Right lobe of liver (tissue), 6 donors: ENCODE measurements at regions not wholly inside any gene's neighbourhood (a gene's known extent, or its start where the extent isn't known, plus 50 kb on each side); places are given as distances from the start of the nearest gene placed in this dataset.

Experiments used
- ATAC-seq, 4 donors: fragments of 200-7000 bp; cut with Tn5 transposase; one replicate each; pipeline ENCODE4 v1.9.1; 2020; ENCODE audit warnings: mild to moderate bottlenecking in 4 of 4, moderate library complexity in 4 of 4
- DNase-seq, 3 donors: peaks; one replicate each; pipeline ENCODE4 v3.0.0-alpha.2; 2020
- H3K27ac ChIP-seq, 3 donors: fragments of 200-600 bp; one replicate each; pipeline ENCODE4 v1.8.0; 2022
- H3K27me3 ChIP-seq, 2 donors: fragments of 200-600 bp; one replicate each; pipeline ENCODE4 v1.8.0; 2022
- H3K36me3 ChIP-seq, 4 donors: fragments of 200-600 bp; sonication (generic) in 1 of 4; one replicate each; pipeline versions ENCODE4 v1.5.1 to v1.8.0; 2017 to 2022; ENCODE audit warnings: control low read depth in 1 of 4
- H3K4me1 ChIP-seq, 4 donors: fragments of 200-600 bp; sonication (generic) in 1 of 4; one replicate each; pipeline versions ENCODE4 v1.5.1 to v1.8.0; 2017 to 2022; ENCODE audit warnings: control low read depth in 1 of 4
- H3K4me3 ChIP-seq, 3 donors: fragments of 200-600 bp; one replicate each; pipeline ENCODE4 v1.8.0; 2022
- H3K9me3 ChIP-seq, 4 donors: fragments of 200-600 bp; sonication (generic) in 1 of 4; one replicate each; pipeline versions ENCODE4 v1.5.1 to v1.8.0; 2017 to 2022; ENCODE audit warnings: control low read depth in 1 of 4
- POLR2A ChIP-seq: fragments of 450-650 bp; IDR thresholded peaks from one replicate; pipeline ENCODE4 v1.6.1; 2017; ENCODE audit warnings: antibody characterized with exemption, mild to moderate bottlenecking
- WGBS: methylation state at CpG from one replicate; pipeline ENCODE4 v1.1.6; 2018; ENCODE audit warnings: low coverage, low lambda C conversion rate; ENCODE audit not compliant: insufficient coverage; ENCODE audit errors: missing lambda C conversion rate; 5-methylcytosine and 5-hydroxymethylcytosine counted together
- intact Hi-C, 2 donors: fragments of 100-400 bp; cut with DNase I; formaldehyde crosslinking; loops; one replicate each; pipeline versions ENCODE4 v1.11.2 to v1.14.1; 2022
- TF ChIP-seq, protein P1 (sequence below), 4 donors: fragments of 200-600 bp in 3 of 4; fragments of 450-650 bp in 1 of 4; IDR thresholded peaks; one replicate each; pipeline versions ENCODE4 v1.5.1 to v1.8.0; 2016 to 2022; ENCODE audit warnings: antibody characterized with exemption in 4 of 4, mild to moderate bottlenecking in 2 of 4
- donor health status: DM: no; HTN: yes; CAD: no.
- donor health status: DM: no; HTN: no; CAD: no.
- donor health status: DM: no; HTN: no; CAD: no.
- donor health status: DM: no; HTN: yes; CAD: no.
- donor health status: DM: no; HTN: yes; CAD: no.

DNA sequence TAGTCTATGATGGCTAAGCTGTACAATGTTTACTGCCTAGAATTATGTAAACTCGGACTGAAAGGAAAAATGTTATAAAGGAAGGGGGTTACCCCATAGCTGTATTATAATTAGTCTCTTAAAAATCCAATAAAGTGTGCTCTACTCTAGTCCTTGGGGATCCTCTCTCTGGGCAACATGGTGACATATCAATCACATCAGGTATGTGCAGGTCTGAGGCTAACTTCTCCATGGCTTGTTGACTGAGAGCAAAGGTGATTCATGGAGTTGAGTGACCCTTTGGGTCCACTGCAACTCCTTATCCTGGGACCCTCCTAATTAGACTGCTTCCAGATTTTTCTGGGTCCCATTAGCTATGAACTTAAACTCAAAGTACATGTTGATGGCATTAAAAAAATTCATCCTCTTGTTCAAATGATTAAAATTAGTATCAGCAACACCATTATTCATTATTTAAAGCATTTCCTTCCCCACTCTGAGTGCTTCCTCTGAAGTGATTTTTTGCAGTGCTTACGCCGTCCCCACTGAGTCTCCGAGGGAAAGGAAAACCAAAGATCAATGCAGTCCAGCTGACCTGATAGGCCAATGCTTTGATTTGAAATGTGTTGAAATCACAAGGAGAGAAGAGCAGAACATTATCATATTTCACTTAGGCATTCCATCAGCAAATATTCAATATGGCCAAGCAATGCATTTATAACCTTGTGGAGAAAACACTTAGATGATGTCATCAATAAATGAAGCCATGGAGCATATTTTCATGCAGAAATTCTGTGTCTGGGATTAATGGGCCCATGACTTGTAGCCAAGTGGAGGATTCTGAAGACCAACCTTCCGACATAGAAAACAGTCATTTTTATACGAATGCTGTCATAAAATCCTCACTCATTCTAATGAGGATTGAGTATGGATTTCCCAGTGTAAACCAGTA is 161.7 kb upstream of the CRBN start:
- Histone ChIP-seq H3K27me3 (no peaks in the 10 kb centered on the region), H3K4me1 (no peaks in the 10 kb centered on the region), H3K4me3 (no peak overlapping the region), H3K27ac (no peak overlapping the region), H3K9me3 (no peaks in the 10 kb centered on the region), H3K36me3 (no peaks in the 10 kb centered on the region)
- DNase-seq = no peak
- intact Hi-C loops = no loop called here
- TF ChIP-seq POLR2A = no peak
- TF ChIP-seq, protein P1, sequence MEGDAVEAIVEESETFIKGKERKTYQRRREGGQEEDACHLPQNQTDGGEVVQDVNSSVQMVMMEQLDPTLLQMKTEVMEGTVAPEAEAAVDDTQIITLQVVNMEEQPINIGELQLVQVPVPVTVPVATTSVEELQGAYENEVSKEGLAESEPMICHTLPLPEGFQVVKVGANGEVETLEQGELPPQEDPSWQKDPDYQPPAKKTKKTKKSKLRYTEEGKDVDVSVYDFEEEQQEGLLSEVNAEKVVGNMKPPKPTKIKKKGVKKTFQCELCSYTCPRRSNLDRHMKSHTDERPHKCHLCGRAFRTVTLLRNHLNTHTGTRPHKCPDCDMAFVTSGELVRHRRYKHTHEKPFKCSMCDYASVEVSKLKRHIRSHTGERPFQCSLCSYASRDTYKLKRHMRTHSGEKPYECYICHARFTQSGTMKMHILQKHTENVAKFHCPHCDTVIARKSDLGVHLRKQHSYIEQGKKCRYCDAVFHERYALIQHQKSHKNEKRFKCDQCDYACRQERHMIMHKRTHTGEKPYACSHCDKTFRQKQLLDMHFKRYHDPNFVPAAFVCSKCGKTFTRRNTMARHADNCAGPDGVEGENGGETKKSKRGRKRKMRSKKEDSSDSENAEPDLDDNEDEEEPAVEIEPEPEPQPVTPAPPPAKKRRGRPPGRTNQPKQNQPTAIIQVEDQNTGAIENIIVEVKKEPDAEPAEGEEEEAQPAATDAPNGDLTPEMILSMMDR (IDR thresholded peaks at IDR 0.05) = no peak
- no peak for ATAC-seq
- 59% methylated on average over 6 of the region's 6 CpGs for WGBS

DNA sequence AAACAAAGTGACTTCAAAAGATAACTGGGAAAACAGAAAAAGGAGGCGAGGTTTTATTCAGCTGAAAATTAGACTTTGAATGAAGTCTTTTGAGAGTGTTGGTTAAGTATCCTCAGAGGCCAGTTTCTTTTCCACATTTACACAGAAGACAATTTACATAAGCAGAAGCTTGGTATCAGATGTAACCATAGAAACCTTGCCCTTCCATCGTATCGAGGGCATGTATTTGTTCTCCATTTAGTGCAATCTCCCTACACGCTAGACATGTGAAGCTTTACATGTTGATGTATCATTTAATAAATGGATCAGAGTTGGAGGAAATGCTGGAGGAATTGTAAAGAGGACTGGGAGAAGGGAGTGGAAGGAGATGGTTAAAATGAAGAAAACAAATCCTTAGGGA is 161.0 kb upstream of the CRBN start:
- Histone ChIP-seq H3K27me3 (no peaks in the 10 kb centered on the region), H3K36me3 (no peaks in the 10 kb centered on the region), H3K4me1 (no peaks in the 10 kb centered on the region), H3K27ac (no peak overlapping the region), H3K4me3 (no peak overlapping the region), H3K9me3 (no peaks in the 10 kb centered on the region)
- intact Hi-C loops = no loop called here
- 57% methylated on average over 4 of the region's 4 CpGs for whole genome bisulfite sequencing
- ATAC-seq (no peak), DNase-seq (no peak)
- TF ChIP-seq POLR2A = no peak
- TF ChIP-seq, protein P1 (IDR thresholded peaks at IDR 0.05) = no peak

DNA sequence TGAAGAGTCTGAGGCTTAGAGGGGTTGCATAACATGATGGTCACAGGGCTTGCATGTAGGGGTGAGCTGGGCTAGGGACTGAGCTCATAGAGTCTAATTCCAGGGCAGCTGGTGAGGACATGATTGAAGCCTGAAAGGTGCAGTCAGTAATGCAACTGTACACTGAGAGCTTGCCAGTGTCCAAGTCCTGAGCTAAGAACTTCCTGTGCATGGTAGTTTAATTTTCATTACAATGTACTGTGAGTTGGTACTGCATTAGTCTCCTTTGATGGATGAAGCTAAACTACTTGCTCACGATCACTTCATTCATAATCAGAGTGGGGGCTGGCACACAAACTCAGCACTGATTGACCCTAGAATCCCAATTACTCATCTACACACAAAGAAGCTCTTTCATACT is 156.4 kb upstream of the CRBN start:
- WGBS = 67% methylated on average over 1 of the region's 1 CpG
- Histone ChIP-seq H3K27me3 (no peaks in the 10 kb centered on the region), H3K4me3 (no peak overlapping the region), H3K36me3 (no peaks in the 10 kb centered on the region), H3K4me1 (no peaks in the 10 kb centered on the region), H3K9me3 (no peaks in the 10 kb centered on the region), H3K27ac (no peak overlapping the region)
- DNase-seq (no peak), ATAC-seq (no peak)
- intact Hi-C loops = no loop called here
- TF ChIP-seq, protein P1 (IDR thresholded peaks at IDR 0.05) = no peak
- no peak for TF ChIP-seq POLR2A

DNA sequence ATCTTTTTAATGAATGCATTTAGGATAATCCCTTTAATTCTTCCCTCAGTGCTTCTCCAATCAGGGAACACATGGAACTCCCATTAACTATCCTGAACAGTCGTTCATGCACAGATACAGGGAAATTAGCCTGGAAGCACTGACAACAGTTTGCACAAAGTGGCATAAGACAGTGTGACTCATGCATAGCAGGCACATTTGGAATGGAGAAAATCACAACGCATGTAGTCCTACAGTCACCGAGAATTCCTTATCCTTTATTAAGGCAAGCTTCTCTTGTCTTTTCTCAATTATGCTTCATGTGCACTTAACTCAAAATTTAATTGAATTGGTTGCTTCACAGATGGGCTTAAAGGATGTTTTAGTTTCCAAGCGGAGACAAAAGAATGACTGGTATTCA is 155.0 kb upstream of the CRBN start:
- H3K36me3 ChIP-seq = no peaks in the 10 kb centered on the region
- ATAC-seq = no peak
- no peaks in the 10 kb centered on the region for H3K4me1 ChIP-seq
- intact Hi-C loops = no loop called here
- 51% methylated on average over 4 of the region's 4 CpGs for WGBS
- DNase-seq = no peak
- no peaks in the 10 kb centered on the region for H3K9me3 ChIP-seq
- TF ChIP-seq POLR2A = no peak
- H3K27me3 ChIP-seq = no peaks in the 10 kb centered on the region
- no peak overlapping the region for H3K4me3 ChIP-seq
- H3K27ac ChIP-seq = no peak overlapping the region

DNA sequence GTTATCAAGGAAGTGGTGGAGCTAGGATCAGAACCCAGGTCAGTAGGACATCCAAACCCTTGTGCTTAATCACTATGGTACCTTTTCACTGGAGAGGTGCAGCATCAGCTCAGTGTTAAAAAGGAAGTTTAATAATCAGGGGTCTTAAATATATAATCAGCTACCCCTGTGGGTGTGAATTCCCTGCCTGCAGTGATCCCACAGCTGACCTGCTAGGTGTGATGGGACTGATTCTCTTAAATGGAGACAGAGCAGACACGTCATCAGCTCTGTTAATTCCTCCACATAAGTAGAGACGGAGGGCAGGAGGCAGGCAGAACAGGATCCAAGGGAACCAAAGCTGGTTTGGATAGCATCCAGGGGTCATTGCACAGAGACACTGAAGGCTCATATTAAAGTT is 154.1 kb upstream of the CRBN start:
- intact Hi-C loops = no loop called here
- 50% methylated on average over 1 of the region's 2 CpGs for WGBS
- Histone ChIP-seq H3K4me1 (no peaks in the 10 kb centered on the region), H3K36me3 (no peaks in the 10 kb centered on the region), H3K9me3 (no peaks in the 10 kb centered on the region), H3K27ac (no peak overlapping the region), H3K4me3 (no peak overlapping the region), H3K27me3 (no peaks in the 10 kb centered on the region)
- no peak for TF ChIP-seq POLR2A
- TF ChIP-seq, protein P1 (IDR thresholded peaks at IDR 0.05) = no peak
- no peak for ATAC-seq
- DNase-seq = no peak
